SK-N-SH (cell line): ENCODE measurements at regions not wholly inside any gene's neighbourhood (a gene's known extent, or its start where the extent isn't known, plus 50 kb on each side); places are given as distances from the start of the nearest gene placed in this dataset.

Source experiments
- CTCF ChIA-PET: fragments of 300-600, 350-600 bp; formaldehyde crosslinking; extraction: SDS; loops from one replicate; lab custom pipeline; 2021; lab: Yijun Ruan, JAX
- POLR2A ChIA-PET: fragments of 350-600 bp; sonication (Branson Sonifier 250); formaldehyde crosslinking; extraction: SDS; loops from one replicate; lab custom pipeline; 2020; ENCODE audit warnings: antibody characterized with exemption, inconsistent platforms; lab: Yijun Ruan, JAX
- DNase-seq: peaks from one replicate; pipeline ENCODE4 v3.0.0; 2012
- H2AFZ ChIP-seq: fragments of 200-600 bp; sonication (generic); 2 replicates; pipeline ENCODE4 v1.8.1; 2016; ENCODE audit warnings: antibody characterized with exemption, mild to moderate bottlenecking, low read depth
- H3F3A ChIP-seq: fragments of 200-600 bp; sonication (generic); replicated peaks from 2 replicates; pipeline ENCODE3; 2016; ENCODE audit warnings: antibody characterized with exemption, mild to moderate bottlenecking; ENCODE audit not compliant: insufficient read depth
- H3K27ac ChIP-seq, 2 experiments: fragments of 200-500 bp in 1 of 2; fragments of 200-600 bp in 1 of 2; sonication (Bioruptor generic) in 1 of 2; sonication (generic), shearing (Covaris generic) in 1 of 2; 2 replicates each; pipeline versions ENCODE4 v1.5.1 to v1.6.1; 2014 to 2016; ENCODE audit warnings: low read depth in 2 of 2, inconsistent platforms in 1 of 2, low read length in 1 of 2, mild to moderate bottlenecking in 1 of 2, mixed read lengths in 1 of 2
- H3K27me3 ChIP-seq: fragments of 200-600 bp; sonication (generic), shearing (Covaris generic); 2 replicates; pipeline ENCODE4 v1.6.1; 2016; ENCODE audit warnings: mixed run types; ENCODE audit not compliant: insufficient read depth
- H3K36me3 ChIP-seq, 2 experiments: fragments of 200-500 bp in 1 of 2; fragments of 200-600 bp in 1 of 2; sonication (Bioruptor generic) in 1 of 2; sonication (generic) in 1 of 2; replicated peaks in 1 of 2; 2 replicates each; pipeline versions ENCODE3 to v1.5.1; 2014 to 2016; ENCODE audit warnings: low read length in 1 of 2, mild to moderate bottlenecking in 1 of 2; ENCODE audit not compliant: insufficient read depth in 2 of 2, control insufficient read depth in 1 of 2
- H3K4me1 ChIP-seq, 2 experiments: fragments of 200-500 bp in 1 of 2; fragments of 200-600 bp in 1 of 2; sonication (Bioruptor generic) in 1 of 2; sonication (generic), shearing (Covaris generic) in 1 of 2; 2 replicates each; pipeline versions ENCODE4 v1.5.1 to v1.6.1; 2014 to 2016; ENCODE audit warnings: low read depth in 1 of 2, low read length in 1 of 2, mixed run types in 1 of 2; ENCODE audit not compliant: insufficient read depth in 2 of 2, control insufficient read depth in 1 of 2
- H3K4me2 ChIP-seq: fragments of 200-600 bp; sonication (generic), shearing (Covaris generic); 2 replicates; pipeline ENCODE4 v1.6.1; 2017; ENCODE audit warnings: mixed run types
- H3K4me3 ChIP-seq, 2 experiments: fragments of 200-500 bp in 1 of 2; fragments of 200-600 bp in 1 of 2; sonication (Bioruptor generic) in 1 of 2; sonication (generic), shearing (Covaris generic) in 1 of 2; 2 replicates each; pipeline versions ENCODE4 v1.5.1 to v1.8.1; 2014 to 2016; ENCODE audit warnings: low read depth in 2 of 2, inconsistent platforms in 1 of 2, low read length in 1 of 2, mild to moderate bottlenecking in 1 of 2, mixed read lengths in 1 of 2, moderate library complexity in 1 of 2
- H3K79me2 ChIP-seq: fragments of 200-600 bp; sonication (generic); 2 replicates; pipeline ENCODE4 v1.8.1; 2017; ENCODE audit warnings: mild to moderate bottlenecking; ENCODE audit not compliant: insufficient read depth
- H3K9ac ChIP-seq: fragments of 200-600 bp; sonication (generic); 2 replicates; pipeline ENCODE4 v1.6.1; 2017; ENCODE audit warnings: mixed run types
- H3K9me2 ChIP-seq: fragments of 200-600 bp; sonication (generic); 2 replicates; pipeline ENCODE4 v1.6.1; 2017; ENCODE audit warnings: mixed run types
- H3K9me3 ChIP-seq: fragments of 200-600 bp; sonication (generic); 2 replicates; pipeline ENCODE4 v1.6.1; 2017; ENCODE audit warnings: mixed run types, mild to moderate bottlenecking, moderate library complexity
- H4K20me1 ChIP-seq: fragments of 200-600 bp; sonication (generic); 2 replicates; pipeline ENCODE4 v1.6.1; 2017; ENCODE audit warnings: mild to moderate bottlenecking, mixed run types; ENCODE audit not compliant: insufficient read depth
- EP300 ChIP-seq, 2 experiments: IDR thresholded peaks; 2 replicates each; pipeline versions ENCODE4 v1.4.0 to v1.6.1; 2012; ENCODE audit warnings: borderline replicate concordance in 1 of 2, low read depth in 1 of 2, low read length in 1 of 2
- FOXM1 ChIP-seq: IDR thresholded peaks from 2 replicates; pipeline ENCODE4 v1.4.0; 2012; ENCODE audit warnings: low read depth, mild to moderate bottlenecking
- GATA2 ChIP-seq: sonication (generic); formaldehyde crosslinking; IDR thresholded peaks from 2 replicates; pipeline ENCODE4 v1.5.0; 2020; ENCODE audit warnings: mild to moderate bottlenecking, missing genetic modification reagents
- JUND ChIP-seq: IDR thresholded peaks from 2 replicates; pipeline ENCODE4 v1.4.0; 2012
- MAX ChIP-seq: IDR thresholded peaks from 2 replicates; pipeline ENCODE4 v1.4.0; 2012; ENCODE audit warnings: low read depth
- MEF2A ChIP-seq: IDR thresholded peaks from 2 replicates; pipeline ENCODE4 v1.4.0; 2012; ENCODE audit warnings: low read depth, borderline replicate concordance
- NFIC ChIP-seq: IDR thresholded peaks from 2 replicates; pipeline ENCODE4 v1.4.0; 2012; ENCODE audit warnings: borderline replicate concordance
- NRF1 ChIP-seq: IDR thresholded peaks from 2 replicates; pipeline ENCODE4 v1.6.1; 2012; ENCODE audit warnings: low read depth, mild to moderate bottlenecking, low read length
- POLR2AphosphoS5 ChIP-seq: IDR thresholded peaks from 2 replicates; pipeline ENCODE4 v1.6.1; 2012; ENCODE audit warnings: low read depth, low read length
- RAD21 ChIP-seq: IDR thresholded peaks from 2 replicates; pipeline ENCODE4 v1.6.1; 2012; ENCODE audit warnings: mild to moderate bottlenecking, low read length
- SMC3 ChIP-seq: IDR thresholded peaks from 2 replicates; pipeline ENCODE4 v1.6.1; 2012; ENCODE audit warnings: low read depth, low read length, improper control_type of control experiment
- TCF12 ChIP-seq: IDR thresholded peaks from 2 replicates; pipeline ENCODE4 v1.4.0; 2012
- USF2 ChIP-seq: fragments of 150-350 bp; IDR thresholded peaks from 2 replicates; pipeline ENCODE4 v1.6.1; 2017; ENCODE audit warnings: antibody characterized with exemption, low read length, low read depth, borderline replicate concordance
- YY1 ChIP-seq: IDR thresholded peaks from 2 replicates; pipeline ENCODE4 v1.4.0; 2012; ENCODE audit warnings: low read depth, mild to moderate bottlenecking
- ZBTB33 ChIP-seq: IDR thresholded peaks from 2 replicates; pipeline ENCODE4 v1.4.0; 2012; ENCODE audit warnings: low read depth, borderline replicate concordance
- WGBS: methylation state at CpG from one replicate; pipeline ENCODE4 v1.1.6; 2017; ENCODE audit warnings: low lambda C conversion rate; 5-methylcytosine and 5-hydroxymethylcytosine counted together
- TF ChIP-seq, protein P1 (sequence below): IDR thresholded peaks from 2 replicates; pipeline ENCODE4 v1.6.1; 2012; ENCODE audit warnings: mild to moderate bottlenecking, low read depth, low read length, moderate library complexity
- TF ChIP-seq, protein P2 (sequence below): fragments of 200-600 bp; sonication (generic); IDR thresholded peaks from 2 replicates; pipeline ENCODE4 v1.6.1; 2017; ENCODE audit warnings: antibody characterized with exemption, mild to moderate bottlenecking, moderate library complexity
- TF ChIP-seq, protein P3 (sequence below): fragments of 150-350 bp; IDR thresholded peaks from 2 replicates; pipeline ENCODE4 v1.6.1; 2016; ENCODE audit warnings: mild to moderate bottlenecking, low read depth, low read length

DNA sequence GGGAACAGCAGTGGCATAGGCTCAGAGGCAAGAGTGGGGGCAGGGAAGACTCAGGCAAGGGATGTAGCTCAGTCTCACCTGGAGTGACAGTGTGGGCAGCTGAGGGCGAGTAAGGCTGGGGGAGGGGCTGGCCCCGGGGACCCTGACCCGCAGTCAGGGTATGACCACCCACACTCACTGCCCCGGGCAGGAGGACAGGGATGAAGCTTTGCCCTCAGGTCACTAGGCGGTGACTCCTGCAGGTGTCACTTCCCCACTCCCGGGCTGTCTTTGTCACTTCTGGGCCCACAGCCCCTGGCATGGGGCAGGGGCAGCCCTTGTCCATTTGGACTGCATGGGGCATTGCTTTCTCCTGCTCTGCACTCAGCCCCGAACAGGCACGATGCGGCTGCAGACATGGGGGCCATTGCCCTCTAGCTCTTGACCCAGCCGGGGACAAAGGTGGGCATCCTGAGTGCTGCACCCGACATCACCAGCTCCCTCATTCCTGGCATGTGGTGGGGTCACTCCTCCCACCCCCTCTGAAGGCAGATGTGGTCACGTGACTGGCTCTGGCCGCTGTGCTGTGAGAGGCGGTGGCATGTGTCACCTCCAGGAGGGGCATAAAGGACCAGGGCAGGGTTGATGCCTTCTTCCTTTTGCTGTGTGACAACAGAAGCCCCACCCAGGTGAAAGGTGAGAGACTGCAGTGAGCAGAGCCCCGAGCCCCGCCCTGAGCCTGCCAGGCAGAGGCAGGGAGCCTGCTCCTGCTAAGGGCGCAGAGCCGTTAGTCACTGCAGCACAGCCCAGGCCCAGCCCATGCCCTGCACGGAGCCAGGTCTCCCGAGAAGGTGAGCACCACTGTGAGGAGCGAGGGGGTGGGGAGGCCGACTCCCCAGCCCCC is 66.0 kb downstream of the MATN1 start:
- WGBS: 61% methylated on average over 7 of the region's 22 CpGs
- POLR2A ChIA-PET: no interaction called here

More for the DNA sequence above, 66.0 kb downstream of the MATN1 start:
- TF ChIP-seq NRF1: no peak
- TF ChIP-seq, protein P1, sequence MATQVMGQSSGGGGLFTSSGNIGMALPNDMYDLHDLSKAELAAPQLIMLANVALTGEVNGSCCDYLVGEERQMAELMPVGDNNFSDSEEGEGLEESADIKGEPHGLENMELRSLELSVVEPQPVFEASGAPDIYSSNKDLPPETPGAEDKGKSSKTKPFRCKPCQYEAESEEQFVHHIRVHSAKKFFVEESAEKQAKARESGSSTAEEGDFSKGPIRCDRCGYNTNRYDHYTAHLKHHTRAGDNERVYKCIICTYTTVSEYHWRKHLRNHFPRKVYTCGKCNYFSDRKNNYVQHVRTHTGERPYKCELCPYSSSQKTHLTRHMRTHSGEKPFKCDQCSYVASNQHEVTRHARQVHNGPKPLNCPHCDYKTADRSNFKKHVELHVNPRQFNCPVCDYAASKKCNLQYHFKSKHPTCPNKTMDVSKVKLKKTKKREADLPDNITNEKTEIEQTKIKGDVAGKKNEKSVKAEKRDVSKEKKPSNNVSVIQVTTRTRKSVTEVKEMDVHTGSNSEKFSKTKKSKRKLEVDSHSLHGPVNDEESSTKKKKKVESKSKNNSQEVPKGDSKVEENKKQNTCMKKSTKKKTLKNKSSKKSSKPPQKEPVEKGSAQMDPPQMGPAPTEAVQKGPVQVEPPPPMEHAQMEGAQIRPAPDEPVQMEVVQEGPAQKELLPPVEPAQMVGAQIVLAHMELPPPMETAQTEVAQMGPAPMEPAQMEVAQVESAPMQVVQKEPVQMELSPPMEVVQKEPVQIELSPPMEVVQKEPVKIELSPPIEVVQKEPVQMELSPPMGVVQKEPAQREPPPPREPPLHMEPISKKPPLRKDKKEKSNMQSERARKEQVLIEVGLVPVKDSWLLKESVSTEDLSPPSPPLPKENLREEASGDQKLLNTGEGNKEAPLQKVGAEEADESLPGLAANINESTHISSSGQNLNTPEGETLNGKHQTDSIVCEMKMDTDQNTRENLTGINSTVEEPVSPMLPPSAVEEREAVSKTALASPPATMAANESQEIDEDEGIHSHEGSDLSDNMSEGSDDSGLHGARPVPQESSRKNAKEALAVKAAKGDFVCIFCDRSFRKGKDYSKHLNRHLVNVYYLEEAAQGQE: no peak
- no peak for TF ChIP-seq EP300 (IDR thresholded peaks at IDR 0.05; ENCODE audit: borderline replicate concordance in 1 of 2, low read depth in 1 of 2, low read length in 1 of 2)
- no peak for TF ChIP-seq POLR2AphosphoS5
- no peak for TF ChIP-seq SMC3
- TF ChIP-seq FOXM1: no peak
- TF ChIP-seq, protein P2, sequence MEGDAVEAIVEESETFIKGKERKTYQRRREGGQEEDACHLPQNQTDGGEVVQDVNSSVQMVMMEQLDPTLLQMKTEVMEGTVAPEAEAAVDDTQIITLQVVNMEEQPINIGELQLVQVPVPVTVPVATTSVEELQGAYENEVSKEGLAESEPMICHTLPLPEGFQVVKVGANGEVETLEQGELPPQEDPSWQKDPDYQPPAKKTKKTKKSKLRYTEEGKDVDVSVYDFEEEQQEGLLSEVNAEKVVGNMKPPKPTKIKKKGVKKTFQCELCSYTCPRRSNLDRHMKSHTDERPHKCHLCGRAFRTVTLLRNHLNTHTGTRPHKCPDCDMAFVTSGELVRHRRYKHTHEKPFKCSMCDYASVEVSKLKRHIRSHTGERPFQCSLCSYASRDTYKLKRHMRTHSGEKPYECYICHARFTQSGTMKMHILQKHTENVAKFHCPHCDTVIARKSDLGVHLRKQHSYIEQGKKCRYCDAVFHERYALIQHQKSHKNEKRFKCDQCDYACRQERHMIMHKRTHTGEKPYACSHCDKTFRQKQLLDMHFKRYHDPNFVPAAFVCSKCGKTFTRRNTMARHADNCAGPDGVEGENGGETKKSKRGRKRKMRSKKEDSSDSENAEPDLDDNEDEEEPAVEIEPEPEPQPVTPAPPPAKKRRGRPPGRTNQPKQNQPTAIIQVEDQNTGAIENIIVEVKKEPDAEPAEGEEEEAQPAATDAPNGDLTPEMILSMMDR: no peak
- TF ChIP-seq NFIC: no peak
- no peak for TF ChIP-seq USF2
- no peak for TF ChIP-seq MAX
- TF ChIP-seq YY1: no peak
- TF ChIP-seq MEF2A: no peak
- no peak for TF ChIP-seq TCF12
- TF ChIP-seq RAD21: no peak
- TF ChIP-seq, protein P3, sequence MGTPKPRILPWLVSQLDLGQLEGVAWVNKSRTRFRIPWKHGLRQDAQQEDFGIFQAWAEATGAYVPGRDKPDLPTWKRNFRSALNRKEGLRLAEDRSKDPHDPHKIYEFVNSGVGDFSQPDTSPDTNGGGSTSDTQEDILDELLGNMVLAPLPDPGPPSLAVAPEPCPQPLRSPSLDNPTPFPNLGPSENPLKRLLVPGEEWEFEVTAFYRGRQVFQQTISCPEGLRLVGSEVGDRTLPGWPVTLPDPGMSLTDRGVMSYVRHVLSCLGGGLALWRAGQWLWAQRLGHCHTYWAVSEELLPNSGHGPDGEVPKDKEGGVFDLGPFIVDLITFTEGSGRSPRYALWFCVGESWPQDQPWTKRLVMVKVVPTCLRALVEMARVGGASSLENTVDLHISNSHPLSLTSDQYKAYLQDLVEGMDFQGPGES: no peak
- TF ChIP-seq JUND: no peak
- no peak for TF ChIP-seq GATA2
- TF ChIP-seq ZBTB33: no peak
- CTCF ChIA-PET: no interaction called here
- Histone ChIP-seq H4K20me1 (no peaks in the 10 kb centered on the region), H3K27ac (no peak overlapping the region), H3K9me2 (no peaks in the 10 kb centered on the region), H2AFZ (no peak overlapping the region), H3K4me3 (no peak overlapping the region), H3K36me3 (no peaks in the 10 kb centered on the region), H3K9ac (no peak overlapping the region), H3K4me2 (no peak overlapping the region), H3K27me3 (no peaks in the 10 kb centered on the region), H3K9me3 (no peaks in the 10 kb centered on the region), H3K79me2 (no peaks in the 10 kb centered on the region), H3F3A (no peaks in the 10 kb centered on the region), H3K4me1 (peaks cover 0 to 6% of the 10 kb centered on the region in 2 experiments; a peak in 1 of 4 replicates)
- no peak for DNase-seq
